ENCODE measurements at regions not wholly inside any gene's neighbourhood (a gene's known extent, or its start where the extent isn't known, plus 50 kb on each side); places are given as distances from the start of the nearest gene placed in this dataset.

- no peak for ATAC-seq
Measured at GRCh38 chr6:16056263-16056870, 72.5 kb upstream of the MYLIP start.

GRCh38 chr6:16055852-16056251, 73.0 kb upstream of the MYLIP start:
- Histone ChIP-seq H3K27me3 (no peaks in the 10 kb centered on the region), H3K4me1 (no peaks in the 10 kb centered on the region), H3K9me3 (no peaks in the 10 kb centered on the region), H3K36me3 (no peaks in the 10 kb centered on the region), H3K27ac (no peak overlapping the region), H3K4me3 (no peak overlapping the region)
- intact Hi-C loops (cut with DNase I) = no loop called here
- TF ChIP-seq CTCF (IDR thresholded peaks at IDR 0.05) = no peak
- ATAC-seq (no peak), DNase-seq (no peak)

More at GRCh38 chr6:16056263-16056870, 72.5 kb upstream of the MYLIP start:
- DNase-seq = no peak
- H3K4me1 ChIP-seq = no peaks in the 10 kb centered on the region
- H3K27me3 ChIP-seq = no peaks in the 10 kb centered on the region
- intact Hi-C loops (cut with DNase I) = no loop called here
- H3K4me3 ChIP-seq = no peak overlapping the region
- H3K27ac ChIP-seq = no peak overlapping the region
- no peaks in the 10 kb centered on the region for H3K9me3 ChIP-seq
- TF ChIP-seq CTCF (IDR thresholded peaks at IDR 0.05) = no peak
- H3K36me3 ChIP-seq = no peaks in the 10 kb centered on the region

- Histone ChIP-seq H3K27me3 (no peaks in the 10 kb centered on the region), H3K36me3 (no peaks in the 10 kb centered on the region), H3K9me3 (no peaks in the 10 kb centered on the region), H3K27ac (no peak overlapping the region), H3K4me1 (no peaks in the 10 kb centered on the region), H3K4me3 (no peak overlapping the region)
- no peak for TF ChIP-seq CTCF (IDR thresholded peaks at IDR 0.05)
- intact Hi-C loops (cut with DNase I) = no loop called here
- DNase-seq (no peak), ATAC-seq (no peak)
Measured at GRCh38 chr6:16049168-16049567, 79.7 kb upstream of the MYLIP start.

GRCh38 chr6:16048221-16048620, 80.7 kb upstream of the MYLIP start:
- H3K27me3 ChIP-seq = no peaks in the 10 kb centered on the region
- no peaks in the 10 kb centered on the region for H3K9me3 ChIP-seq
- H3K4me1 ChIP-seq = no peaks in the 10 kb centered on the region
- ATAC-seq (no peak), DNase-seq (no peak)
- no peak overlapping the region for H3K27ac ChIP-seq
- intact Hi-C loops (cut with DNase I) = no loop called here
- H3K4me3 ChIP-seq = no peak overlapping the region
- no peaks in the 10 kb centered on the region for H3K36me3 ChIP-seq
- no peak for TF ChIP-seq CTCF (IDR thresholded peaks at IDR 0.05)

- no peak overlapping the region for H3K4me3 ChIP-seq
- no peak for DNase-seq
Measured at GRCh38 chr6:16047435-16047990, 81.4 kb upstream of the MYLIP start.

More at GRCh38 chr6:16047435-16047990, 81.4 kb upstream of the MYLIP start:
- no peak overlapping the region for H3K27ac ChIP-seq
- TF ChIP-seq CTCF (IDR thresholded peaks at IDR 0.05) = no peak
- no peaks in the 10 kb centered on the region for H3K36me3 ChIP-seq
- no peaks in the 10 kb centered on the region for H3K4me1 ChIP-seq
- intact Hi-C loops (cut with DNase I) = no loop called here
- H3K9me3 ChIP-seq = no peaks in the 10 kb centered on the region
- no peak for ATAC-seq
- H3K27me3 ChIP-seq = no peaks in the 10 kb centered on the region
